Skeletal muscle satellite cell (primary cell): ENCODE measurements at regions not wholly inside any gene's neighbourhood (a gene's known extent, or its start where the extent isn't known, plus 50 kb on each side); places are given as distances from the start of the nearest gene placed in this dataset.

Experiments
- H3K27me3 ChIP-seq: 2 replicates; pipeline ENCODE4 v1.7.0; 2013; ENCODE audit warnings: low read length; ENCODE audit not compliant: control insufficient read depth, insufficient read depth
- H3K36me3 ChIP-seq: 2 replicates; pipeline ENCODE4 v1.7.0; 2013; ENCODE audit warnings: mild to moderate bottlenecking, control low read depth, low read length; ENCODE audit not compliant: insufficient read depth
- H3K4me1 ChIP-seq: 2 replicates; pipeline ENCODE4 v1.7.0; 2013; ENCODE audit warnings: low read length; ENCODE audit not compliant: control insufficient read depth, insufficient read depth
- H3K4me2 ChIP-seq: 2 replicates; pipeline ENCODE4 v1.7.0; 2013; ENCODE audit warnings: mild to moderate bottlenecking, low read length
- H3K4me3 ChIP-seq: 2 replicates; pipeline ENCODE4 v1.7.0; 2013; ENCODE audit warnings: low read length
- H3K9ac ChIP-seq: 2 replicates; pipeline ENCODE4 v1.7.0; 2013; ENCODE audit warnings: mild to moderate bottlenecking, low read depth, low read length, moderate library complexity
- H3K9me3 ChIP-seq: replicated peaks from 2 replicates; pipeline ENCODE4 v1.7.0; 2013; ENCODE audit warnings: mild to moderate bottlenecking, control low read depth, low read length

- Histone ChIP-seq H3K9ac (no peak overlapping the region), H3K27me3 (no peaks in the 10 kb centered on the region), H3K4me1 (no peaks in the 10 kb centered on the region), H3K9me3 (peaks cover 17% of the 10 kb centered on the region), H3K4me3 (no peak overlapping the region), H3K36me3 (no peaks in the 10 kb centered on the region), H3K4me2 (no peak overlapping the region)
These were observed 161.6 kb downstream of the TMEM18 start for GRCh38 chr2:515441-516127.

GRCh38 chr2:513981-514706 is 163.1 kb downstream of the TMEM18 start:
- no peaks in the 10 kb centered on the region for H3K4me1 ChIP-seq
- H3K4me3 ChIP-seq, result no peak overlapping the region
- H3K27me3 ChIP-seq, result no peaks in the 10 kb centered on the region
- no peak overlapping the region for H3K4me2 ChIP-seq
- no peaks in the 10 kb centered on the region for H3K36me3 ChIP-seq
- peaks cover 20% of the 10 kb centered on the region for H3K9me3 ChIP-seq
- no peak overlapping the region for H3K9ac ChIP-seq

- no peaks in the 10 kb centered on the region for H3K27me3 ChIP-seq
- no peak overlapping the region for H3K4me2 ChIP-seq
- no peaks in the 10 kb centered on the region for H3K4me1 ChIP-seq
- no peak overlapping the region for H3K9ac ChIP-seq
- peaks cover 17% of the 10 kb centered on the region for H3K9me3 ChIP-seq
- no peaks in the 10 kb centered on the region for H3K36me3 ChIP-seq
- H3K4me3 ChIP-seq, result no peak overlapping the region
These were observed 166.4 kb downstream of the TMEM18 start for GRCh38 chr2:510839-511238.

GRCh38 chr2:509888-510287 is 167.3 kb downstream of the TMEM18 start:
- H3K4me2 ChIP-seq, result no peak overlapping the region
- peaks cover 21% of the 10 kb centered on the region for H3K9me3 ChIP-seq
- no peaks in the 10 kb centered on the region for H3K4me1 ChIP-seq
- H3K36me3 ChIP-seq, result no peaks in the 10 kb centered on the region
- H3K27me3 ChIP-seq, result no peaks in the 10 kb centered on the region
- no peak overlapping the region for H3K4me3 ChIP-seq
- no peak overlapping the region for H3K9ac ChIP-seq

- Histone ChIP-seq H3K9me3 (peaks cover 25% of the 10 kb centered on the region), H3K27me3 (no peaks in the 10 kb centered on the region), H3K4me1 (no peaks in the 10 kb centered on the region), H3K9ac (no peak overlapping the region), H3K4me2 (no peak overlapping the region), H3K4me3 (no peak overlapping the region), H3K36me3 (no peaks in the 10 kb centered on the region)
These were observed 169.1 kb downstream of the TMEM18 start for GRCh38 chr2:508121-508520.

- no peaks in the 10 kb centered on the region for H3K36me3 ChIP-seq
- no peaks in the 10 kb centered on the region for H3K4me1 ChIP-seq
- no peak overlapping the region for H3K9ac ChIP-seq
- H3K4me3 ChIP-seq, result no peak overlapping the region
- no peak overlapping the region for H3K4me2 ChIP-seq
- no peaks in the 10 kb centered on the region for H3K27me3 ChIP-seq
- peaks cover 27% of the 10 kb centered on the region for H3K9me3 ChIP-seq
These were observed 170.3 kb downstream of the TMEM18 start for GRCh38 chr2:506866-507265.

- Histone ChIP-seq H3K4me2 (no peak overlapping the region), H3K4me3 (no peak overlapping the region), H3K9me3 (peaks cover 30% of the 10 kb centered on the region), H3K36me3 (no peaks in the 10 kb centered on the region), H3K27me3 (no peaks in the 10 kb centered on the region), H3K9ac (no peak overlapping the region), H3K4me1 (no peaks in the 10 kb centered on the region)
These were observed 170.8 kb downstream of the TMEM18 start for GRCh38 chr2:506451-506850.

GRCh38 chr2:505941-506340 is 171.3 kb downstream of the TMEM18 start:
- Histone ChIP-seq H3K36me3 (no peaks in the 10 kb centered on the region), H3K27me3 (no peaks in the 10 kb centered on the region), H3K9me3 (peaks cover 26% of the 10 kb centered on the region), H3K4me3 (no peak overlapping the region), H3K4me1 (no peaks in the 10 kb centered on the region), H3K4me2 (no peak overlapping the region), H3K9ac (no peak overlapping the region)

- Histone ChIP-seq H3K4me2 (no peak overlapping the region), H3K9ac (no peak overlapping the region), H3K4me1 (no peaks in the 10 kb centered on the region), H3K36me3 (no peaks in the 10 kb centered on the region), H3K9me3 (peaks cover 20% of the 10 kb centered on the region), H3K4me3 (no peak overlapping the region), H3K27me3 (no peaks in the 10 kb centered on the region)
These were observed 173.8 kb downstream of the TMEM18 start for GRCh38 chr2:503288-503999.

- no peaks in the 10 kb centered on the region for H3K4me1 ChIP-seq
- no peaks in the 10 kb centered on the region for H3K27me3 ChIP-seq
- peaks cover 21% of the 10 kb centered on the region for H3K9me3 ChIP-seq
- no peaks in the 10 kb centered on the region for H3K36me3 ChIP-seq
- H3K9ac ChIP-seq, result no peak overlapping the region
- no peak overlapping the region for H3K4me3 ChIP-seq
- H3K4me2 ChIP-seq, result no peak overlapping the region
These were observed 174.4 kb downstream of the TMEM18 start for GRCh38 chr2:502831-503230.

GRCh38 chr2:501667-502066 is 175.5 kb downstream of the TMEM18 start:
- no peak overlapping the region for H3K4me3 ChIP-seq
- no peak overlapping the region for H3K4me2 ChIP-seq
- no peaks in the 10 kb centered on the region for H3K27me3 ChIP-seq
- H3K9ac ChIP-seq, result no peak overlapping the region
- no peaks in the 10 kb centered on the region for H3K4me1 ChIP-seq
- H3K9me3 ChIP-seq, result peaks cover 21% of the 10 kb centered on the region
- H3K36me3 ChIP-seq, result no peaks in the 10 kb centered on the region
